ENCODE measurements at regions not wholly inside any gene's neighbourhood (a gene's known extent, or its start where the extent isn't known, plus 50 kb on each side); places are given as distances from the start of the nearest gene placed in this dataset.
A peak's percentile ranks its signal among the peaks of the same experiment; 100 is the strongest.

DNA sequence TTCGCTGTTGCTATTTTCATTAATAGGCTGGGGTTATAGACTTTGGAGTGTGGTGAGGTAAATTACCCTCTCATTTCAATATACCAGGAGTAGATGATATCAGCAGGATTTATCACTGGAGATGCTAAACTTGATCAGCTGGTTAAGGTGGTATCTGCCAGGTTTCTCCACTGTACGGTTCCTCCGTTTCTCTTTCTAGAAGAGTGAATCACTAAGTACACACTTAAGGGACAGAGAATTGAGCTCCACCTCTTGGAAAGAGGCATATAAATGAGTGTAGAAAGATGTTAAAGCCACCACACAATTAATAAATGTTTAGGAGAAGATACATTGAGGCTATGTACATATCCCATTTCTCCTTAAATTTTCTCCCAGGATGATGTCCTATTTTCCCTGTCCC lies 277.4 kb upstream of the GRIP1 start:
- H3K4me3 ChIP-seq: no peak overlapping the region
- no peak for DNase-seq
- intact Hi-C loops (cut with DNase I): no loop called here
- peaks cover 0 to 41% (median 5%) of the 10 kb centered on the region in 3 donors for H3K4me1 ChIP-seq
- no peaks in the 10 kb centered on the region for H3K9me3 ChIP-seq
- TF ChIP-seq, protein P1, sequence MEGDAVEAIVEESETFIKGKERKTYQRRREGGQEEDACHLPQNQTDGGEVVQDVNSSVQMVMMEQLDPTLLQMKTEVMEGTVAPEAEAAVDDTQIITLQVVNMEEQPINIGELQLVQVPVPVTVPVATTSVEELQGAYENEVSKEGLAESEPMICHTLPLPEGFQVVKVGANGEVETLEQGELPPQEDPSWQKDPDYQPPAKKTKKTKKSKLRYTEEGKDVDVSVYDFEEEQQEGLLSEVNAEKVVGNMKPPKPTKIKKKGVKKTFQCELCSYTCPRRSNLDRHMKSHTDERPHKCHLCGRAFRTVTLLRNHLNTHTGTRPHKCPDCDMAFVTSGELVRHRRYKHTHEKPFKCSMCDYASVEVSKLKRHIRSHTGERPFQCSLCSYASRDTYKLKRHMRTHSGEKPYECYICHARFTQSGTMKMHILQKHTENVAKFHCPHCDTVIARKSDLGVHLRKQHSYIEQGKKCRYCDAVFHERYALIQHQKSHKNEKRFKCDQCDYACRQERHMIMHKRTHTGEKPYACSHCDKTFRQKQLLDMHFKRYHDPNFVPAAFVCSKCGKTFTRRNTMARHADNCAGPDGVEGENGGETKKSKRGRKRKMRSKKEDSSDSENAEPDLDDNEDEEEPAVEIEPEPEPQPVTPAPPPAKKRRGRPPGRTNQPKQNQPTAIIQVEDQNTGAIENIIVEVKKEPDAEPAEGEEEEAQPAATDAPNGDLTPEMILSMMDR (IDR thresholded peaks at IDR 0.05): no peak
- no peak for TF ChIP-seq POLR2A (IDR thresholded peaks at IDR 0.05)
- no peak overlapping the region for H3K27ac ChIP-seq
- H3K27me3 ChIP-seq: no peaks in the 10 kb centered on the region
- H3K36me3 ChIP-seq: no peaks in the 10 kb centered on the region
- 71 to 72% methylated on average over 3 of the region's 3 CpGs for WGBS, 2 donors

GRCh38 chr12:66959276-66959675 lies 280.4 kb upstream of the GRIP1 start:
- no peak overlapping the region for H3K27ac ChIP-seq
- no peaks in the 10 kb centered on the region for H3K9me3 ChIP-seq
- TF ChIP-seq, protein P1 (IDR thresholded peaks at IDR 0.05): no peak
- TF ChIP-seq POLR2A (IDR thresholded peaks at IDR 0.05): no peak
- no peaks in the 10 kb centered on the region for H3K36me3 ChIP-seq
- no peaks in the 10 kb centered on the region for H3K27me3 ChIP-seq
- H3K4me1 ChIP-seq: peaks cover 3 to 45% (median 5%) of the 10 kb centered on the region in 3 donors
- H3K4me3 ChIP-seq: no peak overlapping the region
- 20 to 24% methylated on average over 2 of the region's 2 CpGs for WGBS, 2 donors
- no peak for DNase-seq
- intact Hi-C loops (cut with DNase I): no loop called here

DNA sequence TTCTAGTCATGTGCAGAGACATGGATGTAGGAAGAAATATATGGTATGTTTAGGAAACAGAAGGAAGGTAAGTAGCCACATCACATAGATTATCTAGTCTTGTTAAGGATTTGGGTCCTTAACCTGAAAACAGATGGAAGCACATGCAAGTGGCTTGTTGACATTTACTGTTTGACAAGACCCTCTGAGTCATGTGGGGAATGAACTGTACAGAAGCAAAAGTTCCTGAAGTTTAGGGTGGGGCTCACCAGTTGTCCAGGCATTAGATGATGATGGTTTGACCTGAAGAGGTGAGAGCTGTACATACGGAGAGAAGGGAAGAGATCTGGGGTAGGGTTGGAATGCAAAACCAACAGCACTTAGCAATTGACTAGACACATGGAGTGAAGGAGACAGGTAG lies 281.1 kb upstream of the GRIP1 start:
- intact Hi-C loops (cut with DNase I): no loop called here
- Histone ChIP-seq H3K27ac (peak overlapping the region in 1 of 4 donors; percentile 63), H3K4me1 (peaks cover 5 to 50% (median 5%) of the 10 kb centered on the region in 3 donors), H3K27me3 (no peaks in the 10 kb centered on the region), H3K9me3 (no peaks in the 10 kb centered on the region), H3K4me3 (no peak overlapping the region), H3K36me3 (no peaks in the 10 kb centered on the region)
- WGBS, 2 donors: 72 to 75% methylated on average over 1 of the region's 1 CpG
- no peak for TF ChIP-seq POLR2A (IDR thresholded peaks at IDR 0.05)
- TF ChIP-seq, protein P1 (IDR thresholded peaks at IDR 0.05): no peak
- DNase-seq: no peak

GRCh38 chr12:66960704-66961690 lies 282.1 kb upstream of the GRIP1 start:
- WGBS, 2 donors: 26 to 51% methylated on average over 6 of the region's 6 CpGs
- no peak overlapping the region for H3K4me3 ChIP-seq
- H3K27me3 ChIP-seq: no peaks in the 10 kb centered on the region
- intact Hi-C loops (cut with DNase I): no loop called here
- peaks cover 5 to 50% (median 5%) of the 10 kb centered on the region in 3 donors for H3K4me1 ChIP-seq
- DNase-seq: no peak
- peak overlapping the region in 3 of 4 donors; percentile 3 to 63 (median 57) for H3K27ac ChIP-seq
- no peaks in the 10 kb centered on the region for H3K36me3 ChIP-seq
- H3K9me3 ChIP-seq: no peaks in the 10 kb centered on the region
- no peak for TF ChIP-seq POLR2A (IDR thresholded peaks at IDR 0.05)
- TF ChIP-seq, protein P1 (IDR thresholded peaks at IDR 0.05): no peak

GRCh38 chr12:66962290-66962689 lies 283.4 kb upstream of the GRIP1 start:
- H3K9me3 ChIP-seq: no peaks in the 10 kb centered on the region
- intact Hi-C loops (cut with DNase I): no loop called here
- H3K27me3 ChIP-seq: no peaks in the 10 kb centered on the region
- 72 to 83% methylated on average over 9 of the region's 9 CpGs for WGBS, 2 donors
- H3K27ac ChIP-seq: no peak overlapping the region
- DNase-seq: no peak
- TF ChIP-seq POLR2A (IDR thresholded peaks at IDR 0.05): no peak
- TF ChIP-seq, protein P1 (IDR thresholded peaks at IDR 0.05): no peak
- no peaks in the 10 kb centered on the region for H3K36me3 ChIP-seq
- no peak overlapping the region for H3K4me3 ChIP-seq
- H3K4me1 ChIP-seq: peaks cover 5 to 45% (median 5%) of the 10 kb centered on the region in 3 donors
